T-helper 2 cell treated with Interferon-gamma antibody and Interleukin-4, amounts not matched to agents 5 μg/mL and 100 μg/mL, for 36 hours (primary cell): ENCODE measurements at regions not wholly inside any gene's neighbourhood (a gene's known extent, or its start where the extent isn't known, plus 50 kb on each side); places are given as distances from the start of the nearest gene placed in this dataset.
A peak's percentile ranks its signal among the peaks of the same experiment; 100 is the strongest.

ENCODE experiments used
- DNase-seq: peaks from one replicate; pipeline ENCODE4 v3.0.0; 2021; ENCODE audit warnings: low spot score
- H3K27ac Mint-ChIP-seq: one replicate; pipeline ENCODE4 v1.8.0; 2021; ENCODE audit warnings: mild to moderate bottlenecking, mixed read lengths
- H3K27me3 Mint-ChIP-seq: one replicate; pipeline ENCODE4 v1.8.0; 2021; ENCODE audit warnings: low read depth, mixed read lengths
- H3K36me3 Mint-ChIP-seq: one replicate; pipeline ENCODE4 v1.8.0; 2021; ENCODE audit warnings: low read depth, mixed read lengths
- H3K4me1 Mint-ChIP-seq: one replicate; pipeline ENCODE4 v1.8.0; 2021; ENCODE audit warnings: low read depth, mixed read lengths
- H3K4me3 Mint-ChIP-seq: one replicate; pipeline ENCODE4 v1.8.0; 2022; ENCODE audit warnings: mild to moderate bottlenecking, moderate library complexity, mixed read lengths
- H3K9me3 Mint-ChIP-seq: one replicate; pipeline ENCODE4 v1.8.0; 2021; ENCODE audit warnings: mixed read lengths

DNA sequence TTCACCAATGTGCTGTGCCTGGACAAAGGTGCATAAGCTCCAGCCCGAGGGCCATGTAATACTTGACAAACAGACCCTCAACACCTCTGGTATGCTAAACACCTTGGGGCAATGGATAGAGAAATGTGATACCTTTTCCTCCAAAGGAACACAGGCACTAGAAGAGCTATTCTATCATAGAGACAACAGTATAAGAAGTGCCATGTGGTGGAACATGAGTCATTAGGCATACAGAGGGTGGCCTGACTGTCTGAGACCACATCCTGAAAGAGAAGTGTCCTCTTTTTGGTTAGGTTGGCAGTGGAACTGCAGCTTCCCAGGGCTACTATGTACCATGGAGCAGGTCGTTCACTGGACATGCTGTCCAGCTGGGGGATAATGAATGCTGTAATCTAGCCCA lies 153.9 kb downstream of the INSIG2 start:
- Mint-ChIP-seq H3K27ac (no peak overlapping the region), H3K27me3 (peaks cover 5% of the 10 kb centered on the region), H3K9me3 (no peaks in the 10 kb centered on the region), H3K4me1 (no peaks in the 10 kb centered on the region), H3K4me3 (no peak overlapping the region), H3K36me3 (no peaks in the 10 kb centered on the region)
- no peak for DNase-seq

DNA sequence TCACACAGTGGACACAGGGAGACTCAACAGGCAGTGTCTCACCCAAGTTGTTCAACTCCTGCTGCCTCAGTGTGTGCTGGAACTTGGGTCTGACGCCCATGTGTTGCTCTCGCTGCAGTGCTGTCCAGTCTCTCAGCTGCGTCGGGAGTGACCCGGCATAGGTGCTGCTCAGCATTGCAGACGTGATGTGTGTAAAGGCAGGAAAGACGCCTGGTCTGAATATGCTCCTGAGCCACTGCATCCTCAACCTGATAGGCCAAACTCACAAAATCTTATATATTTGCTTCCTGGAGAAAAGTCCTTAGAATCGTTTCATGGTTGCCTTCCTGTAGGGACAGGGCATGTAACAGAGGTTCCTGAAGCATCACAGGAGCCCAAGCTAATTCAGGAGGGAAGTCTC lies 152.9 kb downstream of the INSIG2 start:
- Mint-ChIP-seq H3K27ac (no peak overlapping the region), H3K27me3 (peaks cover 5% of the 10 kb centered on the region), H3K9me3 (no peaks in the 10 kb centered on the region), H3K36me3 (no peaks in the 10 kb centered on the region), H3K4me3 (no peak overlapping the region), H3K4me1 (no peaks in the 10 kb centered on the region)
- no peak for DNase-seq

DNA sequence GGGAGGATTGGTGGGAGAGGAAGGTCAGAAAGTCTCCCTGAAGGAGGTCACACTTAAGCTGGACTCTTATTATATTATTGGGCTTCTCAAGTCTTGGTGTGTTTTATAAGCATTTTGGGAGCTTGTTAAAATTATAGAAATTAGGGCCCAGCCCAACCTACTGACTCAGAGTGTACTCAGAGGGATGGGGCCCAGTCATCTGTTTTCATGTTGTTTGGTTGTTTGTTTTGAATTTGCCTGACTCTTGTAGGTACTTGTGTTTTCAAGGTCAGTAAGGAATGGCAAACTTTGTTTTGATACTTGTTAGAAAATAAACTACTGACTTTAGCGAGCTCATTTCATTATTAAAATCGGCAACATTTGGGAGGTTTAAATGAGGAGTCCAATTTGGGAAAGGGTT lies 152.0 kb downstream of the INSIG2 start:
- no peak for DNase-seq
- H3K27ac Mint-ChIP-seq: no peak overlapping the region
- H3K4me3 Mint-ChIP-seq: no peak overlapping the region
- no peaks in the 10 kb centered on the region for H3K4me1 Mint-ChIP-seq
- H3K27me3 Mint-ChIP-seq: peaks cover 5% of the 10 kb centered on the region
- H3K36me3 Mint-ChIP-seq: no peaks in the 10 kb centered on the region
- H3K9me3 Mint-ChIP-seq: no peaks in the 10 kb centered on the region

- DNase-seq: no peak
- Mint-ChIP-seq H3K4me3 (no peak overlapping the region), H3K9me3 (no peaks in the 10 kb centered on the region), H3K4me1 (no peaks in the 10 kb centered on the region), H3K36me3 (no peaks in the 10 kb centered on the region), H3K27ac (no peak overlapping the region), H3K27me3 (peaks cover 8% of the 10 kb centered on the region)
These were observed 151.0 kb downstream of the INSIG2 start for GRCh38 chr2:118239284-118239683.

GRCh38 chr2:118237451-118237850 lies 149.2 kb downstream of the INSIG2 start:
- Mint-ChIP-seq H3K9me3 (no peaks in the 10 kb centered on the region), H3K4me3 (no peak overlapping the region), H3K27ac (no peak overlapping the region), H3K4me1 (no peaks in the 10 kb centered on the region), H3K36me3 (no peaks in the 10 kb centered on the region), H3K27me3 (peaks cover 12% of the 10 kb centered on the region)
- no peak for DNase-seq

DNA sequence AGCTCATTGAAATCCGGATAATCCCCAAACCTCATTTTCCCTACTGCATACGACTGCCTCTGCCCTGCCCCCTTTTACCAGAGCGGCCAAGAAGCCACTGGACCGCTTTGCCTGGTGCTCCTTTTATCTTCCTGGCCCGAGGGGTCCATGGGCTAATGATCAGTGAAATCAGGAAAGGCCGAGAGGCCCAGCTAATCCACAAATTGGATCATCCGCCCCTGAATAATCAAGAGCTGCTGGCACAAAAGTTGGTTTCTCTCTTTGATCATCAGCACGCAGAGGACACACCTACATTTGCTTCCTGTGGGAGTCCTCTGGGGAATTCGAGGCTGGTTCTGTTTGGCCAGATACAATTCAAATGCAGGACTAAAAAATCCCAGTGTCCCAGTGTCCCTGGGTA lies 144.5 kb downstream of the INSIG2 start:
- H3K4me3 Mint-ChIP-seq: no peak overlapping the region
- peaks cover 25% of the 10 kb centered on the region for H3K27me3 Mint-ChIP-seq
- H3K36me3 Mint-ChIP-seq: no peaks in the 10 kb centered on the region
- H3K9me3 Mint-ChIP-seq: no peaks in the 10 kb centered on the region
- H3K4me1 Mint-ChIP-seq: no peaks in the 10 kb centered on the region
- no peak for DNase-seq
- H3K27ac Mint-ChIP-seq: no peak overlapping the region

GRCh38 chr2:118232391-118232790 lies 144.1 kb downstream of the INSIG2 start:
- H3K9me3 Mint-ChIP-seq: no peaks in the 10 kb centered on the region
- no peaks in the 10 kb centered on the region for H3K4me1 Mint-ChIP-seq
- no peak for DNase-seq
- H3K27me3 Mint-ChIP-seq: peaks cover 27% of the 10 kb centered on the region
- no peak overlapping the region for H3K4me3 Mint-ChIP-seq
- no peak overlapping the region for H3K27ac Mint-ChIP-seq
- H3K36me3 Mint-ChIP-seq: no peaks in the 10 kb centered on the region

DNA sequence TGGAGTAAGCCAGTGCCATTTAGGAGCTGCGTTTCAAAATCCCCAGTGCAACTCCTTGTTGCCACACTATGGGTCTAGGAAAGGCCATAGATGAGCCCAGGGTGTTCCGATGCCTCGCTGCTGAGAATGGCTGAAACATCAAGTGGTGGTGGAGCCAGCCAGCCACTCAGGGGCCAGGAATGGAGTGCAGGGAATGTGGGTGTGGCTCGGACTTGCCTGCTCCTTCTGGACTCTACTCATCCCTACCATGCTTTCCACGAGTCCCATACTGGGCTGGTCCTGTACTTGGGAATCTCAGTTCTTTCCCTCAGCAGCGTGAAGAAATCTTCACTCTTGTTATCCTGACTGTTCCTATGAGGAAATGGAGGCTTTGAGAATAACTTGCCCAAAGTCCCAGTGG lies 143.5 kb downstream of the INSIG2 start:
- peaks cover 30% of the 10 kb centered on the region for H3K27me3 Mint-ChIP-seq
- H3K27ac Mint-ChIP-seq: no peak overlapping the region
- DNase-seq: no peak
- no peaks in the 10 kb centered on the region for H3K9me3 Mint-ChIP-seq
- H3K4me1 Mint-ChIP-seq: no peaks in the 10 kb centered on the region
- no peak overlapping the region for H3K4me3 Mint-ChIP-seq
- no peaks in the 10 kb centered on the region for H3K36me3 Mint-ChIP-seq

DNA sequence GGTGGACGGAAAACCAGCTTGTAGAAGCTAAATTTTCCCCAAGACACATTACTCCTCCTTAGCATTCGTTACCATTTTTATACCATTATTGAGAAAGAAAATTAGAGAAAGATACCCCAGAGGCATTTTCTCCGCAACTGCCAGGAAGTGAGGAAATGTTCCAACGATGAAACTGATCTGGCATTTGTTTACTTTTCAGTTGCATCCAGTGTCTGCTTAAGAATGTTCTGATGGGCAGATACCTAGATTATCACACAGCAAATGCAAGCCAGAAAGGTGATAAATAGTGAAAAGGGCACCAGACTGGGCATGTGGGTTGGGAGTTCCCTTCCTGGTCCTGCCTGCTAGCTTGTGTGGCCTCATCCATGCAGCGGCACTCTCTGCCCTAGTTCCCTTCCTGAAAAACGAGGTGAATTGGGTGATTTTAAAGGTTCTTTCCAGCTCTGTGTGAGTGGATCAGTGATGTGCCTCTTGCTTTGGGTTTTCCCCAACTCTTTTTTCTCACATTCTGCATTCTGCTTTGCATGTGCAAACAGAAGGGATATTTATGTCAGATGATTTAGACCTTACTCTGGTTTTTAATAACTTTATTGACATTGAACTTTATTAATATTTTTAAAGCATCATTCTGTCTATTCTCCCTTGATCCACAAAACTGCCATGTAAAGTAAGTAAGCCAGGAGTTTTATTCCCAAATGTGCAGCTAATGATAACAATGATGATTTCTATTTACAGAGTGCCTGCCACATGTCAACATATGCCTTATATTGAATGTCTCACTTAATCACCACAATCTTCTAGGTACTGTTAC lies 139.6 kb downstream of the INSIG2 start:
- no peak overlapping the region for H3K4me3 Mint-ChIP-seq
- H3K4me1 Mint-ChIP-seq: peaks cover 15% of the 10 kb centered on the region
- H3K27ac Mint-ChIP-seq: no peak overlapping the region
- peaks cover 51% of the 10 kb centered on the region for H3K27me3 Mint-ChIP-seq
- DNase-seq: no peak
- no peaks in the 10 kb centered on the region for H3K9me3 Mint-ChIP-seq
- no peaks in the 10 kb centered on the region for H3K36me3 Mint-ChIP-seq

DNA sequence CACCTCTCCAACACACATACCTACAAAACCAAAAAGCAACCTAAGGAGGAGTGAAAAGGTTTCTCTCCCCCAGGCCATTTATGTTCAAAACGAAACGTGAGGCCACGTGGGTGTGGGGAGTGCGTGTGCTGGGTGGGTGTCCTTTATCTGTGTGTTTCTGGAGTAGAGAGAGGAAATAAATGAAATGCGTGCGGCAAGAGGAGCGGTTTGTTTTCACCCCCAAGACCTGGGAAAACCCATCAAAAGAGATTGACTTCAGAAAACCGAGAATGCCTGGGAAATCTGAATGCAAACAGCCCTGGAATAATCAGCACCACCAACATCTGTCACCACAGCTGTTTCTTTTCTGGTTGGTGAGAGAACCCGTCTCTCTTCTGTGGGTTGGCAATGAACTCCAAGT lies 137.4 kb downstream of the INSIG2 start:
- Mint-ChIP-seq H3K27ac (no peak overlapping the region), H3K36me3 (no peaks in the 10 kb centered on the region), H3K4me3 (no peak overlapping the region), H3K27me3 (peaks cover 66% of the 10 kb centered on the region), H3K9me3 (no peaks in the 10 kb centered on the region), H3K4me1 (peaks cover 25% of the 10 kb centered on the region)
- DNase-seq: no peak

DNA sequence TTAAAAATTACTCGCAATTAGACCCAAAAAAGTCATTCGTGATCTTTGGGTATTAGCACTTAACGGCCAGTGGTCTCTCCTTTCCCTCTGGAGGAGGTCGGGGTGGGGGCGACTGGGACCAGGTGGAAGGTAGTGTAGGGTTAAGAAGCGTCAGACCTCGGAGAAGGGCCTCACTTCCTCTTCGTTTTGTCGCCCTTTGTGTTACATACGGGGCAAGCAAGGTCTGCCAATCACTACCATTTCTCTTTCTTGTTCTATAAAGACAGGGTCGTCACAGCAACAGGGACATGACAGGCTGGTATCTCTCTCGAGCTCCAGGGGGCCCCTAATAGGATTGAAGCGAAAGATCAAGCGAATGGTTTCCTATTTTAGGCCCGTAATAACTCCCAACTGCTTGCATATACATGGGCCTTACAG lies 136.6 kb downstream of the INSIG2 start:
- Mint-ChIP-seq H3K27ac (peak overlapping the region; percentile 54), H3K36me3 (no peaks in the 10 kb centered on the region), H3K27me3 (peaks cover 71% of the 10 kb centered on the region), H3K4me3 (peak overlapping the region; percentile 66), H3K4me1 (peaks cover 25% of the 10 kb centered on the region), H3K9me3 (no peaks in the 10 kb centered on the region)
- no peak for DNase-seq

DNA sequence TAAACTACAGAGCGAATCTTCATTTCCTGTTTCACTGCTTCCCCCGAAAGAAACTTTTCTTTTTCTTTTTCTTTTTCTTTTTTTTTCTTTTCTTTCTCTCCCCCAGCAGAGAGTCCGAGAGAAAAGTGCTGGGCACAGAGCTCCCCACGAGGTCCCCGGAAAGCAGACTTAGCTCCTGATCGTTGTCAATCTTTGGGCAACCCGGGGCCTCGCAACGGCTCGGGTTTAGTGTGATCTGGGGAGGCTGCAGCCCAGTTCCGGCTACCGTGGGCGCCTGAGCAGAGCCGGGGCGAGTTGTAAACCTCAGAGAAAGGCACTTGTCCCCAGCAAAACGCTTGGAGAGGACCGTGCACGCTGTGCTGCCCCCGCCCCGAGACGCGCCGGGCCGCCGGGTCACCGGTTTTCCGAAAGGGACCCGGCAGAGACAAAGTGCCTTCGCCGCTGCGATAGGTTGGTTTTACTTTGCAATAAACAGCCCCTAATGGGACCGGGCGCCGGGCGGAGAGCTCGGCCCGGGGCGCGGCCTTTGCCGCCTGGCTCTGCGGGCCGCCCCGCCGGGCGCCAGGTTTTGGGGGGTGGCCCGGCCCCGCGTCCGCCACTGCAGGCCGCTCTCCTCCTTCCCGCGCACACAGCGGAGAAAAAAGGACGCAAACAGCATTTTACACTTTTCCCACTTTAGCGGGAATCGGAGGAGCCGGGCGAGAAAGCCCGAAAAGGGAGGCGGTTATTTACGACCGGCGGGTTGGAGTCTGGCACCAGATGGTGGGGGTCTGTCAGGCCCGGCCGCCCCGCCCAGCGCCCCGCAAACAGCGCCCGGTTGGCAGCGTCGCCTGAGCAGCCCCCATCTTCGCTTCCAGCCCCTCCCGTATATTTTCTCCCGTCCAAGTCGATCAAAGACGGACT lies 136.0 kb downstream of the INSIG2 start:
- H3K4me1 Mint-ChIP-seq: peaks cover 25% of the 10 kb centered on the region
- H3K9me3 Mint-ChIP-seq: no peaks in the 10 kb centered on the region
- H3K27ac Mint-ChIP-seq: peak overlapping the region; percentile 76
- peaks cover 73% of the 10 kb centered on the region for H3K27me3 Mint-ChIP-seq
- H3K4me3 Mint-ChIP-seq: peak overlapping the region; percentile 94
- peak; percentile 40 for DNase-seq
- no peaks in the 10 kb centered on the region for H3K36me3 Mint-ChIP-seq

DNA sequence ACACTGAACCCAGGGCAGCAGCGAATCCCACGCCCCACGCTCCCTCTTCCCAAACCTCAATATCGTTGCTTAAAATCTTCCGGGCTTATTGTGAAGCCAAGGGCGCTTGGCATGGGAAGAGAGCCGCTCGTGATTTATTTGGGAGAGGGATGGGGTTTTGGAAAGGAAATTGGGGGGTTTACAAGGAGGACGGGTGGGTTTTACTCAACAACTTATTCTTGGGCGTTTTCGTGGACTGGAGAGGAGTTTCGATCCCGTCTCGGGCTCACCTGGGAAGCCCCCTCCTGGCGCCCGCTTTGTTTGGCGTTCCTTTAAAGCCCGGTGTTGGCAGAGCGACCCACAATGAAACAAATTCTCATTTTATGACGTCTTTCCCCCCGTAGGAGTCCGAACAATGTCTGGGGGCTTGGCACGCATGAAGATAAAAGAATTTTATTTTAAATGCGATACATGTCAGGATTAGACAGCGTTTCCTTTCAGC lies 135.3 kb downstream of the INSIG2 start:
- no peaks in the 10 kb centered on the region for H3K9me3 Mint-ChIP-seq
- peaks cover 71% of the 10 kb centered on the region for H3K27me3 Mint-ChIP-seq
- H3K27ac Mint-ChIP-seq: peak overlapping the region; percentile 76
- peak overlapping the region; percentile 94 for H3K4me3 Mint-ChIP-seq
- no peaks in the 10 kb centered on the region for H3K36me3 Mint-ChIP-seq
- no peak for DNase-seq
- H3K4me1 Mint-ChIP-seq: peaks cover 25% of the 10 kb centered on the region
